AG09319 (cell line): ENCODE measurements at regions not wholly inside any gene's neighbourhood (a gene's known extent, or its start where the extent isn't known, plus 50 kb on each side); places are given as distances from the start of the nearest gene placed in this dataset.

Experiments used
- DNase-seq: peaks from one replicate; pipeline ENCODE4 v3.0.0-alpha.2; 2010; ENCODE audit warnings: low read depth; ENCODE audit errors: extremely low read depth
- TF ChIP-seq, protein P1 (sequence below): IDR thresholded peaks from 2 replicates; pipeline ENCODE4 v1.5.1; 2011; ENCODE audit warnings: low read depth, mild to moderate bottlenecking, inconsistent platforms, low read length, moderate library complexity

DNA sequence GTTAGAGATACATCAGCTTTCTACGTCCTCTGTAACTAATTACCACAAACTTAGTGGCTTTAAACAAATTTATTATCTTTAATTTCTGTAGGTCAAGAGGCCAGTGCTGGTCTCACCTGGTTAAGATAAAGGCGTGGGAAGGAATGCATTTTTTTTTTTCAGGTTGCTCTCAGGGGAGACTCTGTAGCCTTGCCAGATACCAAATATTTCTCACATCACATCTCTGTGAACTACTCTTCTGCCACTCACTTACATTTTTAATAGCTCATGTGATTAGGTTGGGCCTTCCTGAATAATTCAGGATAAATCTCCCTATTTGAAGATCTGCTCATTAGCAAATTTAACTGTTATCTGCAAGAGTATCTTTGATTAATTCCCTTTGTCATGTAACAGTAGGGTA, 214.6 kb downstream of the CBLN2 start:
- TF ChIP-seq, protein P1, sequence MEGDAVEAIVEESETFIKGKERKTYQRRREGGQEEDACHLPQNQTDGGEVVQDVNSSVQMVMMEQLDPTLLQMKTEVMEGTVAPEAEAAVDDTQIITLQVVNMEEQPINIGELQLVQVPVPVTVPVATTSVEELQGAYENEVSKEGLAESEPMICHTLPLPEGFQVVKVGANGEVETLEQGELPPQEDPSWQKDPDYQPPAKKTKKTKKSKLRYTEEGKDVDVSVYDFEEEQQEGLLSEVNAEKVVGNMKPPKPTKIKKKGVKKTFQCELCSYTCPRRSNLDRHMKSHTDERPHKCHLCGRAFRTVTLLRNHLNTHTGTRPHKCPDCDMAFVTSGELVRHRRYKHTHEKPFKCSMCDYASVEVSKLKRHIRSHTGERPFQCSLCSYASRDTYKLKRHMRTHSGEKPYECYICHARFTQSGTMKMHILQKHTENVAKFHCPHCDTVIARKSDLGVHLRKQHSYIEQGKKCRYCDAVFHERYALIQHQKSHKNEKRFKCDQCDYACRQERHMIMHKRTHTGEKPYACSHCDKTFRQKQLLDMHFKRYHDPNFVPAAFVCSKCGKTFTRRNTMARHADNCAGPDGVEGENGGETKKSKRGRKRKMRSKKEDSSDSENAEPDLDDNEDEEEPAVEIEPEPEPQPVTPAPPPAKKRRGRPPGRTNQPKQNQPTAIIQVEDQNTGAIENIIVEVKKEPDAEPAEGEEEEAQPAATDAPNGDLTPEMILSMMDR, result no peak
- DNase-seq, result no peak

DNA sequence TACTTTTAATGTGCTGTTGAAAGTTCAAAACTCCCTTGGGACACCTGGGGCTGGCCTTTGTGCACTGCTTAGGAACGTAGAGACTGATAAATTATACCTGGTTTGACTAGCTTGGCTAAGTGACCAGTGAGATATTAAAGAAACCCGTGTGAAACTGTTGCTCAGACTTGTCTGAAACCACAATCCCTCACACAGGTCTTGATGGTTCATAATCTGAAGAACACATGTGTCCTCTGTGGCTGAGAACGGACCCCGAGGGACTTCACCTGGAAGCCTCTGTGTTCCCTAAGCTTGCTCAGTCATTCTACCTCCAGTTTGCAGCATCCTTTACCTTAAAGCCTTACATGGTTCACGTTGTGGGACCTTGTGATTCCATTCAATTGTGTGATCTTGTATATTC, 218.8 kb downstream of the CBLN2 start:
- DNase-seq, result no peak
- TF ChIP-seq, protein P1, result no peak

DNA sequence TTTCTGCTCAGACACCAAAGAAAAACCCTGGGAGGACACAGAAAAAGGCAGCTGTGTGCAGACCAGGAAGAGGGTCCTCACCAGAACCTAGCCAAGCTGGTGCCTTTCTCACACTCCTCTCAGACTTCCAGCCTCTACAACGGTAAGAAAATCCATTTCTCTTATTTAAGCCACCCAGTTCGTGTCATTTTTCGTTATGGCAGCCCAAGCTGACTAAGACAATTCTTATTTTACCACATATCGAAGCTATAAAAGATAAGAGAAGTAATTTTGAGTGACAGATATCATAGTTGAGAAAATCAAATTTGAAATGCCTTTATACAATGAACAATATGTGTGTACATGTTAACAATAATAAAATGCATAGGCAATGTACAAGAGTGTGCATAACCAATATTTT, 219.5 kb downstream of the CBLN2 start:
- TF ChIP-seq, protein P1, result no peak
- no peak for DNase-seq

DNA sequence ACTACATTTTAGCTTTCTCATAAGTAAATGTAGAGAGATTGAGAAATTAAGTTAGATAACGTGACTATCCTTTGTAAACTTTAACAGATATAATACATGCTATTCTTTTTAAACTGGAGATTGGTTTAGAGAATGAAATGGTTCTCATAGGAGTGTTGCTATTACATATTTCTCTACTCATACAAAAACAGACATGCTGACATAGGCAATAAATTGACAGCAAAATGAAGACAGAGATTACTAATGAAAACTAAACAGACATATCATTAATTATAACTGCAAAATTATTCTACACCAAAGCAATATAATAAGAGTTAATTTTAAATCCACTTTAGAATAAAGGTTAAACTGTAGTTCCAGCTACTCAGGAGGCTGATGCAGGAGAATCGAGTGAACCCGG, 227.6 kb downstream of the CBLN2 start:
- no peak for DNase-seq
- TF ChIP-seq, protein P1, result no peak

DNA sequence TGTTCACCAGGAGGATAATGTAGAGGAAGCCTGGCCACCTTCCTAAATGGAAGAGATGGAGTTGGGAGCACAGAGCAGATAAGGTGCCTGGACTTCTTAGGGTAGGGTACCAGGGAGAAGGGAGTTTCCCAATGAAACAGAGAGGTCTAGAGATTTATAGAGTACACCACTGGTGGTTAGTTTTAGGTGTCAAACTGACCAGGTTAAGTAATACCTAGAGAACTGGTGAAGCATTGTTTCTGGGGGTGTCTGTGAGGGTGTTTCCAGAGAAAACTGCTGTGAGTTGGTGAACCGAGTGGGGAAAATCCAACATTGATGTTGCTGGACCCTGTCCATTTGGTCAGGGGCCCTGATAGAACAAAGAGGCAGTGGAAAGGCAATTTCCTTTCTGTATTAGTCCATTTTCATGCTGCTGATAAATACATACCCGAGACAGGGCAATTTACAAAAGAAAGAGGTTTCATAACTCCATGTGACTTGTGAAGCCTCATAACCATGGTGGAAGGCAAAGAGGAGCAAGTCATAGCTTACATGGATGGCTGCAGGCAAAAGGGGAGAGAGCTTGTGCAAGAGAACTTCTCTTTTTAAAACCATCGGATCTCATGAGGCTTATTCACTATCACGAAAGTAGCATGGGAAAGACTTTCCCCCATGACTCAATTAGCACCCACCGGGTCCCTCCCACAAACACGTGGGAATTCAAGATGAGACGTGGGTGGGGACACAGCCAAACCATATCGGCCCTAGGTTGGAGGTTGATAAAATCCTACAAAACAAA, 260.8 kb downstream of the CBLN2 start:
- TF ChIP-seq, protein P1, result no peak
- no peak for DNase-seq

DNA sequence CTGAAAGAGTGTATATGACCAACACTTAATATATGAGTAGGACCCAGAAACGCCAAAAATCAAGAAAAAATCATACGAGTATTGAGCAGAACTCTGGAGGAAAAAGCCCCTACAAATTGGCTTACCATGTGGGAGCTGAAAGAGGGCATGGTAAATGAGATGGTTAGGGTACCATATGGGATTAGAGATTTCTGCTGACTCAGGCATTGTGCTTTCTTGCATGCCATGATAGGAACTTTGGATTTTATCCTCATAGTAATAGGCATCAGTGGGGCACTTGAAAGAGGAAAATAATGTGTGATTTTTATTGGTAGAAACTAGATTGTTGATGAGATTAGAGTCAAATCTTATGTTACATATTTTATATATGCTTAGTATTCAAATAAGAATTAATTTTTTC, 271.1 kb downstream of the CBLN2 start:
- DNase-seq, result no peak
- TF ChIP-seq, protein P1, result no peak

DNA sequence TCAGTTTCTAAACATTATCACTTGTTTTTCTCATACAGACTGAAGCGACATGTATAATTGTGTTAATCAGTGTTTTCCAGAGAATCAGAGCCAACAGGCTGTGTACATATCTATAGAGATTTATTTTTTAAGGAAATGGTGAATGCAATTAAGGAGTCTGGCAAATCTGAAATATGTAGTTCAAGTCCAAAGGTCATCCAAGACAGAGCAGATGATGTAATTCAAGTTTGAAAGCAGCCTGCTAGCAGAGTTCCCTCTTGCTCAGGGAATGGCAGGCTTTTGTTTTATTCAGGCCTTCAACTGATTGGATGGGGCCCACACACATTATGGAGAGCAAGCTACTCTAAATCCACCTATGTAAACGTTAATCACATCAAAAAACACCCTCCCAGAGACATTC, 282.6 kb downstream of the CBLN2 start:
- TF ChIP-seq, protein P1, result no peak
- no peak for DNase-seq
